Activated CD4-positive, CD25-positive, alpha-beta regulatory T cell treated with anti-CD3 and anti-CD28 coated beads, Interleukin-2, amount 50 U/mL, for 24 hours (primary cell): ENCODE measurements at regions not wholly inside any gene's neighbourhood (a gene's known extent, or its start where the extent isn't known, plus 50 kb on each side); places are given as distances from the start of the nearest gene placed in this dataset.

Source experiments
- ATAC-seq, 2 donors: fragments of 150-1000 bp; cut with Tn5 transposase; one replicate each; pipeline ENCODE4 v1.10.0; 2021; ENCODE audit warnings: mild to moderate bottlenecking in 1 of 2, moderate library complexity in 1 of 2

DNA sequence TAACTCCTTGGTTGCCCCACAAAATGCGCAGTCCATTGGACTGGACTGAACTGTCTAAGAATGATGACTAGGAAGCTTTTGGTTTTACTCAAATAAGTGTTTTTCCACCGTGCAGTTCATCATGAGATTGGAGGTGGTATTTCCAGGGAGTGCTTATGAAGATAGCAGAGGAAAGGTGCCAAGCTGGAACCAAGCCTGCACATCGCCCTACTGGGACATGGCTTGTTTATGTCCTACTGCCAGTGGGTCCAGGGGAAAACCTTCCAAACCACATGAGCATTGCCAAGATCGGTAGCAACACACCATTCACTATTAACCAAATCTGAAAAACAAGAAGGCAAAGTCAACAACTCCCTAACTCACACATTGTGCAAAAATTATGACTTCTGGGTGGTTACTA, 54.7 kb upstream of the DSCAM start:
- ATAC-seq: no peak

- ATAC-seq: no peak
Measured at GRCh38 chr21:40902299-40902698, 55.3 kb upstream of the DSCAM start.

- ATAC-seq: no peak
Measured at GRCh38 chr21:40902993-40903392, 56.0 kb upstream of the DSCAM start.

GRCh38 chr21:40905251-40905650, 58.3 kb upstream of the DSCAM start:
- ATAC-seq: no peak

- ATAC-seq: no peak
Measured at GRCh38 chr21:40912375-40912774, 65.4 kb upstream of the DSCAM start.

DNA sequence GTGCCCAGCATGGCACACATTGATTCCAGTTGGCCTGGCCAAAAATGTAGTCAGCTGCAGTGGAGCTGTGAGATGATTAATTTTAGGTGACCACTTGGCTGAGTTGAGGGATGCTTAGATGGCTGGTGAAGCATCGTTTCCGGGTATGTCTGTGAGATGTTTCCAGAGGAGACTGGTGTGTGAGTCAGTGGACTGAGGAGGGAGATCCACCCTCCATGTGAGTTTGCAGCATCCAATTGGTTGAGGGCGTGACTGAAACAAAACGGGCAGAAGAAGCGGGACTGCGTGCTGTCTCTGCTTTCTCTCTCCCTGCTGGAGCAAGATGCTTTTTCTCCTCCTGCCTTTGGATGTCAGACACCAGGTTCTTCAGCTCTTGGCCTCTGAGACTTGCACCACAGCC, 68.2 kb upstream of the DSCAM start:
- ATAC-seq: no peak

GRCh38 chr21:40923407-40923806, 76.4 kb upstream of the DSCAM start:
- no peak for ATAC-seq

GRCh38 chr21:40923901-40924300, 76.9 kb upstream of the DSCAM start:
- no peak for ATAC-seq

GRCh38 chr21:40924641-40925040, 77.7 kb upstream of the DSCAM start:
- no peak for ATAC-seq

GRCh38 chr21:40926238-40926637, 79.3 kb upstream of the DSCAM start:
- no peak for ATAC-seq

GRCh38 chr21:40929833-40930232, 82.9 kb upstream of the DSCAM start:
- no peak for ATAC-seq

DNA sequence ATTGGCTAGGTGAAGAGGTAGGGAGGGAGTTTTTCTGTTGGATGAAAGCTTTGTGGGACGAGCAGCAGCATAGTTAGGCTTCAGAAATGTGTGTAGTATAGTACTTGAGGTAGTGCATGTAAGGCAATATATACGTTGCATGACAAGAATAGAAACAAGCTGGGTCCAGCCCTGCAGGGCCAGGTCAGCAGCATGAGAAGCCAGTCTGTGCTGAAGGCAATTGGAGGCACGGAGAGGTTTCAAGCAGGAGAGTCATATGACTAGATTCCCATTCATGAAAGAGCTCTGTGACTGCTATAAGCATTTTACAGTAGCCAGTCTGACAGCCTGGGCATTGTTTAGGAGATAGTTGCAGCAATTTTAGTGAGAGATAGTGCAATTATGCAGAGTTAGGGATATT, 84.2 kb upstream of the DSCAM start:
- ATAC-seq: no peak

- no peak for ATAC-seq
Measured at GRCh38 chr21:40936178-40936577, 89.2 kb upstream of the DSCAM start.

GRCh38 chr21:40936771-40937261, 89.9 kb upstream of the DSCAM start:
- ATAC-seq: no peak

DNA sequence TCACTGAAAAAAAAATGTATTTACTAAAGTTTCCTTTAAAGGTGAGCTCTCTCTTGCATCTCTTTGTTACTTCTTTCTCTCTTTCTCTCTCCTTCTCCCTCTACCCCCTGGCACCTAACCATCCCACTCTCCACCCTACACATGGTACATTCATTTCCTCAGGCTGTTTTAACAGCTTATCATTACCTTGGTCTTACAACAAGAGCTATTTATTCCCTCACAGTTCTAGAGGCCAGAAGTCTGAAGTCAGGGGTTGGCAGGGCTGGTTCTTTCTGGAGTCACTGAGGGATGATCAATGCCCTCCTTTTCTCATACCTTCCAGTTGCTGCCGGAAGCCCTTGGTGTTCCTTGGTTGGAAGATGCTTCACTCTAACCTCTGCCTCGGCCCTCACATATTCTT, 91.1 kb upstream of the DSCAM start:
- ATAC-seq: no peak

DNA sequence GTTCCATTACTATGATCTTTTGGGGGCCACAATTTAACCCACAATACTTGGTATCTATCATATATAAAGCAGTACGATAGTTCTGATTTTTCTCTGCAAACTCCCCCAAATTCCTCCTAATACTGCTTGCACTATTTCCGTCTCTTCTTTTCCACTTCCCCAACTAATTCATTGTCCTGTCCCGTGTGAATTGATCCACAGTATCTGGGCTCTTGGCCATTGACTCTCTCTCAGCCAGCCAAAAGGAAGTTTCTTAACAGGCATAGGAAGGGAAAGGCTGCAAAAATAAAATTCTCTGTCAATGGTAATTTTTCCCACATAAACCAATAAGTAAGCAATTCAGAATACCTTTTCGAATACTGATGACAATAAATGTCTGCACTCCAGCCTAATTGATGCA, 91.7 kb upstream of the DSCAM start:
- no peak for ATAC-seq

GRCh38 chr21:40947713-40948112, 100.8 kb upstream of the DSCAM start:
- ATAC-seq: no peak

DNA sequence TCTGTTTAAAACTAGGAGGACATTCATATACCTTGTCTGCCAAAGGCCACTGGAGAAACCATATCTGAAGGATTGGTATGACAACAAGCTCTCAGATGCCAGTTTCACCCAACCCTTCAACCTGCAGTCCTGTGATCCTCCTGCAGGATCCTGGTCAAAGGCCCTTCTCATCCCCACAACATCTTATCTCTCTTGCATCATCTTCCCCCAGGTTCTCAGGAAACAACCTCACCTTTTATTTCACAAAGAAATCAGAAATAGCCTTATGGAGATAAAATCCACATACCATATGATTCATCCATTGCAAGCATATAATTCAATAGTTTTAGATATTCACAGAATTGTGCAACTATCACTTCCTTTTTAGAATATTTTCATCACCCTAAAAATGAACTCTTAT, 104.0 kb upstream of the DSCAM start:
- ATAC-seq: no peak

- no peak for ATAC-seq
Measured at GRCh38 chr21:40952551-40953323, 105.8 kb upstream of the DSCAM start.

DNA sequence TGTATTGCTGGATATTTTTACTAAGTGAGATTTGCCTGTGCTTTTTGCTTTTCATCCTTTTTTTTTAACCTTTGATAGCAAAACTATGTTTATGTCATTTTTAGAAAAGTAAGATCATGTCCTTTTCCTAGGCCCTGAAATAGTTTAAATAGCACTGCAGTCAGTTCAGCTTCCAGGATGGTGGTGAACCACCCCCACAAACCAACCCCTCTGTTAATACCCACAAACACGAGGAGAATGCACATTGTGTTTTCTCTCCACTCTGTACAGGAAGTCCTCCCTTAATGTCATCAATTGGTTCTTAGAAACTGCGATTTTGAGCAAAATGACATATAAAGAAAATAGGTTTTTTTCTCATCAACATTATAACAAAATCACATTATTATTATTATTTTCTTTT, 117.7 kb upstream of the DSCAM start:
- no peak for ATAC-seq

DNA sequence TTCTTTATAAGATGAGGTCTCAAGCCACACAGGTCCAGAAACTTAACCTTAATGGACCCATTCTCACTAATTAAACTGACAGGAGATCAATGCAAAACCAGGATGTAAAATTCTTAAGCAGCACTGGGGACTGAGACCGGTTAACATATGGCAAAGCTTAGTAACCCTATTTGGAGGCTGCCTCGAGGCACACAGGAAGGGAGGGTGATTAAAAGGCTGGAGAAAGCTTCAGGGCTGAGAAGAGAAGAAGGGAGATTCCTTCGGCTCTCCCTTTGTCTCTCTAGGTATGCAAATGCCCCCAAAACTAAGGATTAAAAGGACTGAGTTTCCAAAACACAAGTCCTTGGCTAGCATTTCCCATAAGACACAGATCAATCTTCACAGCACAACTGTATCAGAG, 120.8 kb upstream of the DSCAM start:
- no peak for ATAC-seq

GRCh38 chr21:40972151-40972550, 125.2 kb upstream of the DSCAM start:
- ATAC-seq: no peak

- ATAC-seq: no peak
Measured at GRCh38 chr21:40976198-40977109, 129.5 kb upstream of the DSCAM start.

GRCh38 chr21:40985370-40985769, 138.4 kb upstream of the DSCAM start:
- no peak for ATAC-seq
